ENCODE measurements at regions not wholly inside any gene's neighbourhood (a gene's known extent, or its start where the extent isn't known, plus 50 kb on each side); places are given as distances from the start of the nearest gene placed in this dataset.

- no peaks in the 10 kb centered on the region for H3K27me3 ChIP-seq (replicated peaks; ENCODE audit: control insufficient read depth, insufficient read depth, low read length)
- no peak for TF ChIP-seq CTCF (IDR thresholded peaks at IDR 0.05; ENCODE audit: insufficient read depth, low read length, poor library complexity, severe bottlenecking)
- DNase-seq (ENCODE audit: extremely low read depth, insufficient read length) = no peak
- H3K4me3 ChIP-seq (replicated peaks; ENCODE audit: low read depth, low read length) = no peak overlapping the region
- no peaks in the 10 kb centered on the region for H3K36me3 ChIP-seq (ENCODE audit: control insufficient read depth, insufficient read depth, low read length)
Measured at GRCh38 chr4:123046096-123046495, 123.7 kb upstream of the NUDT6 start.

DNA sequence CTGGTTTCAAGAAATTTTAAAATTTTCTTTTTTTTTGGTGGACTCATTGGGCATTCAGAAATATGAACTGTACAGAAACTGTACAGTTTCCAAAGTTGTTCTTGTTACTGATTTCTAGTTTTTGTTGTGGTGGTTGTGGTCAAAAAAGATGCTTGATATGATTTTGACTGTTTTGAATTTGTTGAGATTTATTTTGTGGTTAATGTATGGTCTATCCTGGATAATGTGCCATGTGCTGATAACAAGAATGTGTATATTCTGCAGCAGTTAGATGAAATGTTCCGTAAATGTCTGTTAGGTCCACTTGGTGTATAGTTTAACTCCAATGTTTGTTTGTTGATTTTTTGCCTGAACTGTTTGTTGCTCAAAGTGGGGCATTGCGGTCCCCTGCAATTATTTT, 127.6 kb upstream of the NUDT6 start:
- Histone ChIP-seq H3K36me3 (ENCODE audit: control insufficient read depth, insufficient read depth, low read length) (no peaks in the 10 kb centered on the region), H3K27me3 (replicated peaks; ENCODE audit: control insufficient read depth, insufficient read depth, low read length) (no peaks in the 10 kb centered on the region), H3K4me3 (replicated peaks; ENCODE audit: low read depth, low read length) (no peak overlapping the region)
- TF ChIP-seq CTCF (IDR thresholded peaks at IDR 0.05; ENCODE audit: insufficient read depth, low read length, poor library complexity, severe bottlenecking) = no peak
- DNase-seq (ENCODE audit: extremely low read depth, insufficient read length) = no peak

DNA sequence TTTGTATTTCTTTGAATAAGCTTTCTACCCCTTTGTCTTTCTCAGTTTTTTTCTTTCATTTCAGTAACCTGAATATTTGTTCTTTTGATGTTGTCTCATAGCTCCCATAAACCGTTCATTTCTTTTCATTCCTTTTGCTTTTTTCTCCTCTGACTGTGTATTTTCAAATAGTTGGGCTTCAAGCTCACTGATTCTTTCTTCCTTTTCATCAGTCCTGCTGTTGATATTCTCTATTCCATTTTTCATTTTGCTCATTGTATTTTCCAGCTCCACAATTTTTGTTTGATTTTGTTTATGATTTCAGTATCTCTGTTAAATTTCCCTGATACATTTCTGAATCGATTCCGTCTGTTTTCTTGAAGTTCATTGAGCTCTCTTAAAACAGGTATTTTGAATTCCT, 129.6 kb upstream of the NUDT6 start:
- Histone ChIP-seq H3K36me3 (ENCODE audit: control insufficient read depth, insufficient read depth, low read length) (no peaks in the 10 kb centered on the region), H3K4me3 (replicated peaks; ENCODE audit: low read depth, low read length) (no peak overlapping the region), H3K27me3 (replicated peaks; ENCODE audit: control insufficient read depth, insufficient read depth, low read length) (no peaks in the 10 kb centered on the region)
- TF ChIP-seq CTCF (IDR thresholded peaks at IDR 0.05; ENCODE audit: insufficient read depth, low read length, poor library complexity, severe bottlenecking) = no peak
- DNase-seq (ENCODE audit: extremely low read depth, insufficient read length) = no peak

- H3K4me3 ChIP-seq (replicated peaks; ENCODE audit: low read depth, low read length) = no peak overlapping the region
- no peak for DNase-seq (ENCODE audit: extremely low read depth, insufficient read length)
- TF ChIP-seq CTCF (IDR thresholded peaks at IDR 0.05; ENCODE audit: insufficient read depth, low read length, poor library complexity, severe bottlenecking) = no peak
- no peaks in the 10 kb centered on the region for H3K27me3 ChIP-seq (replicated peaks; ENCODE audit: control insufficient read depth, insufficient read depth, low read length)
- H3K36me3 ChIP-seq (ENCODE audit: control insufficient read depth, insufficient read depth, low read length) = no peaks in the 10 kb centered on the region
Measured at GRCh38 chr4:123055943-123056342, 133.5 kb upstream of the NUDT6 start.

DNA sequence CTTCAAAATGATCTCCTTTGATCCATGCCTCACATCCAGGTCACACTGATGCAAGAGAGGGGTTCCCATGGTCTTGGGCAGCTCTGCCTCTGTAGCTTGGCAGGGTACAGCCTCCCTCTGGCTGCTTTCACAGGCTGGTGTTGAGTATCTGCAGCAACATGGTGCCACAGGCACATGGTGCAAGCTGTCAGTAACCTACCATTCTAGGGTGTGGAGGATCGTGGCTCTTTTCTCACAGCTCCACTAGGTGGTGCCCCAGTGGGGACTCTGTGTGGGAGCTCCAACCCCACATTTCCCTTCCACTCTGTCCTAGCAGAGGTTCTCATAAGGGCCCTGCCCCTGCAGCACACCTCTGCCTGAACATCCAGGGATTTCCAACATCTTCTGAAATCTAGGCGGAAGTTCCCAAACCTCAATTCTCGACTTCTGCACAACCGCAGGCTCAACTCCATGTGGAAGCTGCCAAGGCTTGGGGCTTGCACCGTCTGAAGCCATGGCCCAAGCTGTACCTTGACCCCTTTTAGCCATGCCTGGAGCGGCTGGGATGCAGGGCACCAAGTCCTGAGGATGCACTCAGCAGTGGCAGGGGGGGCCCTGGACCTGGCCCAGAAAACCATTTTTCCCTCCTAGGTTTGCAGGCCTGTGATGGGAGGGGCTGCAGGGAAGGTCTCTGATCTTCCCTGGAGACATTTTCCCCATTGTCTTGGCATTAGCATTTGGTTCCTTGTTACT, 137.8 kb upstream of the NUDT6 start:
- no peak overlapping the region for H3K4me3 ChIP-seq (replicated peaks; ENCODE audit: low read depth, low read length)
- DNase-seq (ENCODE audit: extremely low read depth, insufficient read length) = no peak
- TF ChIP-seq CTCF (IDR thresholded peaks at IDR 0.05; ENCODE audit: insufficient read depth, low read length, poor library complexity, severe bottlenecking) = no peak
- H3K36me3 ChIP-seq (ENCODE audit: control insufficient read depth, insufficient read depth, low read length) = no peaks in the 10 kb centered on the region
- no peaks in the 10 kb centered on the region for H3K27me3 ChIP-seq (replicated peaks; ENCODE audit: control insufficient read depth, insufficient read depth, low read length)

DNA sequence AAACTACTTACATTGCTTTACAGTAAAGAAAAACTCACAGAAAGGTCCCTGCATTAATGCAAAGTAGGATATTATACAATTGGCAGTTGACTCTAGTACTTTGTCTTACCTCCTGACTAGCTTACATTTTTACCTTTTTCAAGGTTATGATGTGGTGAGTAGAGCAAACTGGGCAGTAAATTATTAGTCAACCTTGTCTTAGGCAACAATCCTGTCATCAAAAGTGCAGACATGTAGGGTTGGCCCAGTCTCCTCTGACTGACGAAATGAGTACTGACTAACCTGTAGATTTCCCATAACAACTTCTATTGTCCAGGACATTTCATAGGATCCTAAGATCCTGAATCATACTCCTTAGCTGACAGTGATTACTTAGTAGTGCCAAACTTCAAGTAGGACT, 142.0 kb upstream of the NUDT6 start:
- TF ChIP-seq CTCF (IDR thresholded peaks at IDR 0.05; ENCODE audit: insufficient read depth, low read length, poor library complexity, severe bottlenecking) = no peak
- no peak for DNase-seq (ENCODE audit: extremely low read depth, insufficient read length)
- Histone ChIP-seq H3K27me3 (replicated peaks; ENCODE audit: control insufficient read depth, insufficient read depth, low read length) (no peaks in the 10 kb centered on the region), H3K36me3 (ENCODE audit: control insufficient read depth, insufficient read depth, low read length) (no peaks in the 10 kb centered on the region), H3K4me3 (replicated peaks; ENCODE audit: low read depth, low read length) (no peak overlapping the region)
